ENCODE measurements at regions not wholly inside any gene's neighbourhood (a gene's known extent, or its start where the extent isn't known, plus 50 kb on each side); places are given as distances from the start of the nearest gene placed in this dataset.

GRCh38 chr9:121550041-121550440 is 50.4 kb upstream of the GGTA1 start:
- DNase-seq: no peak

- peak; percentile 41 for DNase-seq
Observed at GRCh38 chr9:121550569-121551512, 51.2 kb upstream of the GGTA1 start.

GRCh38 chr9:121551985-121552753 is 52.5 kb upstream of the GGTA1 start:
- no peak for DNase-seq

- DNase-seq: no peak
Observed at GRCh38 chr9:121556082-121556481, 56.4 kb upstream of the GGTA1 start.

- peak; percentile 72 for DNase-seq
Observed at GRCh38 chr9:121556580-121556979, 56.9 kb upstream of the GGTA1 start.

- DNase-seq: peak; percentile 81
Observed at GRCh38 chr9:121557581-121558447, 58.2 kb upstream of the GGTA1 start.

GRCh38 chr9:121558473-121558872 is 58.8 kb upstream of the GGTA1 start:
- no peak for DNase-seq

- DNase-seq: no peak
Observed at GRCh38 chr9:121559183-121559582, 59.5 kb upstream of the GGTA1 start.

- DNase-seq: no peak
Observed at GRCh38 chr9:121560921-121561320, 61.3 kb upstream of the GGTA1 start.

- no peak for DNase-seq
Observed at GRCh38 chr9:121561385-121562222, 62.0 kb upstream of the GGTA1 start.

GRCh38 chr9:121562301-121562700 is 62.7 kb upstream of the GGTA1 start:
- DNase-seq: no peak

GRCh38 chr9:121563425-121563824 is 63.8 kb upstream of the GGTA1 start:
- no peak for DNase-seq

GRCh38 chr9:121563881-121564460 is 64.3 kb upstream of the GGTA1 start:
- no peak for DNase-seq

GRCh38 chr9:121564504-121565260 is 65.0 kb upstream of the GGTA1 start:
- DNase-seq: no peak

GRCh38 chr9:121566481-121567465 is 67.1 kb upstream of the GGTA1 start:
- peak; percentile 36 for DNase-seq

GRCh38 chr9:121567500-121568342 is 68.1 kb upstream of the GGTA1 start:
- DNase-seq: no peak

- peak; percentile 19 for DNase-seq
Observed at GRCh38 chr9:121568343-121569265, 69.0 kb upstream of the GGTA1 start.
